Activated CD4-positive, CD25-positive, alpha-beta regulatory T cell treated with anti-CD3 and anti-CD28 coated beads, Interleukin-2, amount 50 U/mL, for 24 hours (primary cell): ENCODE measurements at regions not wholly inside any gene's neighbourhood (a gene's known extent, or its start where the extent isn't known, plus 50 kb on each side); places are given as distances from the start of the nearest gene placed in this dataset.
"Not testable (repeated sequence)": the region's sequence is repeated elsewhere in the genome, so short reads cannot be mapped to it uniquely, and the experiment has no call there.

ENCODE experiments used
- ATAC-seq, 2 donors: fragments of 150-1000 bp; cut with Tn5 transposase; one replicate each; pipeline ENCODE4 v1.10.0; 2021; ENCODE audit warnings: mild to moderate bottlenecking in 1 of 2, moderate library complexity in 1 of 2

- ATAC-seq: no peak
Observed at GRCh38 chr3:118636841-118637240, 397.8 kb downstream of the IGSF11 start.

GRCh38 chr3:118637846-118638245 lies 396.8 kb downstream of the IGSF11 start:
- no peak for ATAC-seq

GRCh38 chr3:118641608-118642007 lies 393.0 kb downstream of the IGSF11 start:
- no peak for ATAC-seq

GRCh38 chr3:118671192-118671591 lies 363.5 kb downstream of the IGSF11 start:
- no peak for ATAC-seq

GRCh38 chr3:118675305-118675704 lies 359.3 kb downstream of the IGSF11 start:
- no peak for ATAC-seq

GRCh38 chr3:118678663-118679062 lies 356.0 kb downstream of the IGSF11 start:
- ATAC-seq: not testable (repeated sequence)

- ATAC-seq: no peak
Observed at GRCh38 chr3:118682921-118683320, 351.7 kb downstream of the IGSF11 start.

- ATAC-seq: no peak
Observed at GRCh38 chr3:118683636-118684035, 351.0 kb downstream of the IGSF11 start.

GRCh38 chr3:118688396-118688884 lies 346.2 kb downstream of the IGSF11 start:
- ATAC-seq: no peak

GRCh38 chr3:118692416-118692815 lies 342.2 kb downstream of the IGSF11 start:
- ATAC-seq: no peak

- ATAC-seq: no peak
Observed at GRCh38 chr3:118705487-118706219, 329.0 kb downstream of the IGSF11 start.

GRCh38 chr3:118707991-118708390 lies 326.7 kb downstream of the IGSF11 start:
- ATAC-seq: no peak

GRCh38 chr3:118710532-118710931 lies 324.1 kb downstream of the IGSF11 start:
- ATAC-seq: no peak

GRCh38 chr3:118713502-118714207 lies 321.0 kb downstream of the IGSF11 start:
- ATAC-seq: no peak

GRCh38 chr3:118714800-118715199 lies 319.8 kb downstream of the IGSF11 start:
- ATAC-seq: no peak

GRCh38 chr3:118729546-118729945 lies 305.1 kb downstream of the IGSF11 start:
- ATAC-seq: no peak

- ATAC-seq: no peak
Observed at GRCh38 chr3:118734664-118735063, 300.0 kb downstream of the IGSF11 start.

- no peak for ATAC-seq
Observed at GRCh38 chr3:118736107-118736506, 298.5 kb downstream of the IGSF11 start.

- ATAC-seq: no peak
Observed at GRCh38 chr3:118740722-118741290, 293.8 kb downstream of the IGSF11 start.

- no peak for ATAC-seq
Observed at GRCh38 chr3:118742760-118743159, 291.9 kb downstream of the IGSF11 start.

- no peak for ATAC-seq
Observed at GRCh38 chr3:118744186-118744585, 290.5 kb downstream of the IGSF11 start.

GRCh38 chr3:118754406-118755252 lies 280.0 kb downstream of the IGSF11 start:
- ATAC-seq: no peak

GRCh38 chr3:118755253-118755801 lies 279.3 kb downstream of the IGSF11 start:
- no peak for ATAC-seq
